Colonic mucosa (tissue), 4 donors: ENCODE measurements at regions not wholly inside any gene's neighbourhood (a gene's known extent, or its start where the extent isn't known, plus 50 kb on each side); places are given as distances from the start of the nearest gene placed in this dataset.

Experiments
- DNase-seq: peaks from one replicate; pipeline ENCODE4 v3.0.0-alpha.2; 2020
- H3K27ac ChIP-seq: fragments of 200-600 bp; one replicate; pipeline ENCODE4 v1.8.0; 2021
- H3K27me3 ChIP-seq: fragments of 200-600 bp; one replicate; pipeline ENCODE4 v1.8.0; 2021
- H3K36me3 ChIP-seq: fragments of 200-600 bp; one replicate; pipeline ENCODE4 v1.8.0; 2021
- H3K4me1 ChIP-seq: fragments of 200-600 bp; one replicate; pipeline ENCODE4 v1.8.0; 2021; ENCODE audit warnings: mild to moderate bottlenecking
- H3K4me3 ChIP-seq: fragments of 200-600 bp; one replicate; pipeline ENCODE4 v1.8.0; 2021
- H3K9ac ChIP-seq, 2 donors: one replicate each; pipeline ENCODE4 v1.7.0; 2013; ENCODE audit warnings: control low read depth in 2 of 2, low read depth in 2 of 2, low read length in 2 of 2
- H3K9me3 ChIP-seq: fragments of 200-600 bp; one replicate; pipeline ENCODE4 v1.8.0; 2021
- CTCF ChIP-seq: fragments of 200-600 bp; IDR thresholded peaks from one replicate; pipeline ENCODE4 v1.8.0; 2022; ENCODE audit warnings: antibody characterized with exemption, mild to moderate bottlenecking
- intact Hi-C: fragments of 100-400 bp; cut with DNase I; formaldehyde crosslinking; loops from one replicate; pipeline ENCODE4 v1.14.1; 2022
- donor health status: healthy.
- donor health status: DM: no; HTN: no; CAD: no.
- donor health status: DM: no; HTN: no; CAD: no.

- intact Hi-C loops = no loop called here
- Histone ChIP-seq H3K36me3 (no peaks in the 10 kb centered on the region), H3K27me3 (no peaks in the 10 kb centered on the region), H3K4me1 (no peaks in the 10 kb centered on the region), H3K4me3 (no peak overlapping the region), H3K9me3 (no peaks in the 10 kb centered on the region), H3K27ac (no peak overlapping the region), H3K9ac (no peak overlapping the region)
- TF ChIP-seq CTCF = no peak
- DNase-seq = no peak
Measured at GRCh38 chr5:121735618-121736017, 116.1 kb upstream of the FTMT start.

- no peaks in the 10 kb centered on the region for H3K4me1 ChIP-seq
- H3K36me3 ChIP-seq = no peaks in the 10 kb centered on the region
- H3K9me3 ChIP-seq = no peaks in the 10 kb centered on the region
- no peak for TF ChIP-seq CTCF
- intact Hi-C loops = no loop called here
- H3K27me3 ChIP-seq = no peaks in the 10 kb centered on the region
- DNase-seq = no peak
- no peak overlapping the region for H3K27ac ChIP-seq
- H3K4me3 ChIP-seq = no peak overlapping the region
- H3K9ac ChIP-seq = no peak overlapping the region
Measured at GRCh38 chr5:121737120-121737519, 114.6 kb upstream of the FTMT start.

GRCh38 chr5:121741156-121741555 lies 110.5 kb upstream of the FTMT start:
- no peak for TF ChIP-seq CTCF
- Histone ChIP-seq H3K27ac (no peak overlapping the region), H3K36me3 (no peaks in the 10 kb centered on the region), H3K9ac (no peak overlapping the region), H3K27me3 (no peaks in the 10 kb centered on the region), H3K4me3 (no peak overlapping the region), H3K9me3 (no peaks in the 10 kb centered on the region), H3K4me1 (no peaks in the 10 kb centered on the region)
- intact Hi-C loops = no loop called here
- no peak for DNase-seq

GRCh38 chr5:121744577-121744976 lies 107.1 kb upstream of the FTMT start:
- Histone ChIP-seq H3K27ac (no peak overlapping the region), H3K4me3 (no peak overlapping the region), H3K4me1 (no peaks in the 10 kb centered on the region), H3K9ac (no peak overlapping the region), H3K36me3 (no peaks in the 10 kb centered on the region), H3K9me3 (no peaks in the 10 kb centered on the region), H3K27me3 (no peaks in the 10 kb centered on the region)
- no peak for DNase-seq
- intact Hi-C loops = no loop called here
- TF ChIP-seq CTCF = no peak

GRCh38 chr5:121745407-121745806 lies 106.3 kb upstream of the FTMT start:
- intact Hi-C loops = no loop called here
- no peak for TF ChIP-seq CTCF
- Histone ChIP-seq H3K36me3 (no peaks in the 10 kb centered on the region), H3K4me1 (no peaks in the 10 kb centered on the region), H3K27ac (no peak overlapping the region), H3K27me3 (no peaks in the 10 kb centered on the region), H3K9me3 (no peaks in the 10 kb centered on the region), H3K4me3 (no peak overlapping the region), H3K9ac (no peak overlapping the region)
- DNase-seq = no peak

GRCh38 chr5:121746763-121747162 lies 104.9 kb upstream of the FTMT start:
- Histone ChIP-seq H3K9ac (no peak overlapping the region), H3K9me3 (no peaks in the 10 kb centered on the region), H3K27ac (no peak overlapping the region), H3K4me1 (no peaks in the 10 kb centered on the region), H3K36me3 (no peaks in the 10 kb centered on the region), H3K4me3 (no peak overlapping the region), H3K27me3 (no peaks in the 10 kb centered on the region)
- DNase-seq = no peak
- TF ChIP-seq CTCF = no peak
- intact Hi-C loops = no loop called here
